CD4-positive, CD25-positive, alpha-beta regulatory T cell (primary cell): ENCODE measurements at regions not wholly inside any gene's neighbourhood (a gene's known extent, or its start where the extent isn't known, plus 50 kb on each side); places are given as distances from the start of the nearest gene placed in this dataset.
"Not testable (repeated sequence)": the region's sequence is repeated elsewhere in the genome, so short reads cannot be mapped to it uniquely, and the experiment has no call there.

Experiments
- ATAC-seq, 2 donors: fragments of 150-1000 bp; cut with Tn5 transposase; one replicate each; pipeline ENCODE4 v1.10.0; 2021; ENCODE audit warnings: low read depth in 2 of 2, moderate number of reproducible peaks in 2 of 2, moderate library complexity in 1 of 2
- DNase-seq, 3 donors: peaks; one replicate each; pipeline versions ENCODE4 v3.0.0 to v3.0.0-alpha.2; 2012 to 2022; ENCODE audit warnings: mixed read lengths in 1 of 3
- H3K27ac ChIP-seq: one replicate; pipeline ENCODE4 v1.7.0; 2013; ENCODE audit warnings: mild to moderate bottlenecking, low read length; ENCODE audit not compliant: insufficient read depth, poor library complexity, severe bottlenecking
- H3K27me3 ChIP-seq: one replicate; pipeline ENCODE4 v1.7.0; 2013; ENCODE audit warnings: low read length; ENCODE audit not compliant: control insufficient read depth, insufficient read depth
- H3K36me3 ChIP-seq: one replicate; pipeline ENCODE4 v1.7.0; 2013; ENCODE audit warnings: mild to moderate bottlenecking, low read length, moderate library complexity; ENCODE audit not compliant: control insufficient read depth, insufficient read depth
- H3K4me1 ChIP-seq: 2 replicates; pipeline ENCODE4 v1.7.0; 2013; ENCODE audit warnings: mild to moderate bottlenecking, low read length; ENCODE audit not compliant: insufficient read depth, control insufficient read depth, poor library complexity, severe bottlenecking
- H3K4me3 ChIP-seq: one replicate; pipeline ENCODE4 v1.7.0; 2013; ENCODE audit warnings: low read depth, mild to moderate bottlenecking, low read length, moderate library complexity
- H3K9me3 ChIP-seq, 2 experiments: 1 replicate in 1 of 2; 2 replicates in 1 of 2; pipeline ENCODE4 v1.7.0; 2013; ENCODE audit warnings: low read length in 2 of 2, mild to moderate bottlenecking in 1 of 2, moderate library complexity in 1 of 2; ENCODE audit not compliant: control insufficient read depth in 2 of 2
- H3K27ac Mint-ChIP-seq, 3 donors: one replicate each; pipeline ENCODE4 v1.8.0; 2020 to 2022; ENCODE audit warnings: mild to moderate bottlenecking in 3 of 3, mixed read lengths in 3 of 3, moderate library complexity in 2 of 3
- H3K27me3 Mint-ChIP-seq: one replicate; pipeline ENCODE4 v1.8.0; 2022; ENCODE audit warnings: mild to moderate bottlenecking, mixed read lengths
- H3K36me3 Mint-ChIP-seq: one replicate; pipeline ENCODE4 v1.8.0; 2020; ENCODE audit warnings: mixed read lengths
- H3K4me1 Mint-ChIP-seq, 4 donors: one replicate each; pipeline ENCODE4 v1.8.0; 2020 to 2022; ENCODE audit warnings: mixed read lengths in 4 of 4, mild to moderate bottlenecking in 1 of 4
- H3K4me3 Mint-ChIP-seq, 4 donors: one replicate each; pipeline ENCODE4 v1.8.0; 2020 to 2022; ENCODE audit warnings: mild to moderate bottlenecking in 4 of 4, mixed read lengths in 4 of 4, moderate library complexity in 3 of 4
- H3K9me3 Mint-ChIP-seq, 7 donors: one replicate each; pipeline ENCODE4 v1.8.0; 2020 to 2022; ENCODE audit warnings: mixed read lengths in 7 of 7, mild to moderate bottlenecking in 3 of 7, moderate library complexity in 2 of 7

GRCh38 chr20:26373066-26373465 lies 676.4 kb upstream of the ZNF337 start:
- not testable (repeated sequence) for H3K27ac Mint-ChIP-seq, H3K4me1 Mint-ChIP-seq, H3K27me3 ChIP-seq, DNase-seq, H3K36me3 ChIP-seq, ATAC-seq, H3K9me3 Mint-ChIP-seq, H3K9me3 ChIP-seq, H3K36me3 Mint-ChIP-seq, H3K4me3 Mint-ChIP-seq, H3K27me3 Mint-ChIP-seq, H3K4me3 ChIP-seq, H3K4me1 ChIP-seq, H3K27ac ChIP-seq

GRCh38 chr20:26354511-26354910 lies 657.9 kb upstream of the ZNF337 start:
- Histone ChIP-seq H3K9me3 (peaks cover 0 to 3% of the 10 kb centered on the region in 2 experiments), H3K4me3 (no peak overlapping the region), H3K27ac (no peak overlapping the region), H3K4me1 (no peaks in the 10 kb centered on the region), H3K27me3 (no peaks in the 10 kb centered on the region), H3K36me3 (no peaks in the 10 kb centered on the region)
- Mint-ChIP-seq H3K4me3 (no peak overlapping the region), H3K27ac (peak overlapping the region in 1 of 3 donors; percentile 73), H3K4me1 (peaks cover 0 to 59% (median 2%) of the 10 kb centered on the region in 4 donors), H3K36me3 (no peaks in the 10 kb centered on the region), H3K27me3 (no peaks in the 10 kb centered on the region), H3K9me3 (peaks cover 0 to 19% (median 2%) of the 10 kb centered on the region in 7 donors)
- DNase-seq (no peak), ATAC-seq (no peak)

- DNase-seq (no peak), ATAC-seq (no peak)
- Mint-ChIP-seq H3K4me3 (no peak overlapping the region), H3K36me3 (no peaks in the 10 kb centered on the region), H3K4me1 (peaks cover 0 to 74% (median 6%) of the 10 kb centered on the region in 4 donors), H3K27ac (no peak overlapping the region), H3K27me3 (no peaks in the 10 kb centered on the region), H3K9me3 (peaks cover 0 to 24% (median 6%) of the 10 kb centered on the region in 7 donors)
- no peaks in the 10 kb centered on the region for H3K27me3 ChIP-seq
- H3K27ac ChIP-seq, result no peak overlapping the region
- no peak overlapping the region for H3K4me3 ChIP-seq
- H3K4me1 ChIP-seq, result no peaks in the 10 kb centered on the region
- no peaks in the 10 kb centered on the region for H3K9me3 ChIP-seq
- H3K36me3 ChIP-seq, result no peaks in the 10 kb centered on the region
Measured at GRCh38 chr20:26347396-26347795, 650.7 kb upstream of the ZNF337 start.

- H3K36me3 ChIP-seq, H3K27ac ChIP-seq, H3K27me3 Mint-ChIP-seq, H3K9me3 ChIP-seq, H3K4me1 ChIP-seq, H3K4me3 ChIP-seq, H3K36me3 Mint-ChIP-seq, H3K27me3 ChIP-seq: not testable (repeated sequence)
- peaks cover 3 to 40% (median 7%) of the 10 kb centered on the region in 7 donors for H3K9me3 Mint-ChIP-seq
- ATAC-seq, result peak; percentile 52 to 71
- DNase-seq, result peak in 2 of 3 donors; percentile 25 to 48
- peak overlapping the region in 2 of 4 donors; percentile 42 to 43 for H3K4me3 Mint-ChIP-seq
- peak overlapping the region in 2 of 3 donors; percentile 21 to 49 for H3K27ac Mint-ChIP-seq
- peaks cover 0 to 75% (median 20%) of the 10 kb centered on the region in 4 donors for H3K4me1 Mint-ChIP-seq
Measured at GRCh38 chr20:26340460-26341065, 643.9 kb upstream of the ZNF337 start.

- H3K4me1 Mint-ChIP-seq, result peaks cover 0 to 47% (median 7%) of the 10 kb centered on the region in 4 donors
- H3K4me3 Mint-ChIP-seq, result peak overlapping the region in 1 of 4 donors; percentile 38
- H3K27ac ChIP-seq, result no peak overlapping the region
- no peaks in the 10 kb centered on the region for H3K4me1 ChIP-seq
- H3K27ac Mint-ChIP-seq, result peak overlapping the region in 2 of 3 donors; percentile 22 to 33
- no peaks in the 10 kb centered on the region for H3K9me3 ChIP-seq
- H3K27me3 ChIP-seq, result no peaks in the 10 kb centered on the region
- DNase-seq, result no peak
- no peak overlapping the region for H3K4me3 ChIP-seq
- peaks cover 13% of the 10 kb centered on the region for H3K36me3 Mint-ChIP-seq
- ATAC-seq, result no peak
- H3K9me3 Mint-ChIP-seq, result peaks cover 0 to 27% (median 4%) of the 10 kb centered on the region in 7 donors
- H3K36me3 ChIP-seq, result no peaks in the 10 kb centered on the region
- H3K27me3 Mint-ChIP-seq, result no peaks in the 10 kb centered on the region
Measured at GRCh38 chr20:26324177-26324576, 627.5 kb upstream of the ZNF337 start.

GRCh38 chr20:26315054-26315453 lies 618.4 kb upstream of the ZNF337 start:
- no peak for ATAC-seq
- no peaks in the 10 kb centered on the region for H3K36me3 Mint-ChIP-seq

GRCh38 chr20:26309720-26310119 lies 613.1 kb upstream of the ZNF337 start:
- H3K27ac Mint-ChIP-seq, result peak overlapping the region; percentile 36 to 91 (median 84)
- H3K27me3 ChIP-seq, H3K36me3 ChIP-seq, H3K9me3 ChIP-seq, H3K4me1 ChIP-seq, H3K36me3 Mint-ChIP-seq, H3K27me3 Mint-ChIP-seq, H3K27ac ChIP-seq, H3K4me3 ChIP-seq: not testable (repeated sequence)
- ATAC-seq, result peak in 1 of 2 donors; percentile 39
- peak in 1 of 3 donors; percentile 47 for DNase-seq
- peaks cover 0 to 24% (median 3%) of the 10 kb centered on the region in 7 donors for H3K9me3 Mint-ChIP-seq
- peak overlapping the region in 3 of 4 donors; percentile 52 to 64 (median 61) for H3K4me3 Mint-ChIP-seq
- peaks cover 0 to 79% (median 12%) of the 10 kb centered on the region in 4 donors for H3K4me1 Mint-ChIP-seq

More at GRCh38 chr20:26315054-26315453, 618.4 kb upstream of the ZNF337 start:
- Histone ChIP-seq H3K4me1 (no peaks in the 10 kb centered on the region), H3K4me3 (no peak overlapping the region), H3K27ac (no peak overlapping the region), H3K27me3 (no peaks in the 10 kb centered on the region), H3K9me3 (no peaks in the 10 kb centered on the region), H3K36me3 (no peaks in the 10 kb centered on the region)
- H3K27me3 Mint-ChIP-seq, result no peaks in the 10 kb centered on the region
- H3K9me3 Mint-ChIP-seq, result peaks cover 0 to 31% (median 2%) of the 10 kb centered on the region in 7 donors
- H3K4me3 Mint-ChIP-seq, result peak overlapping the region in 1 of 4 donors; percentile 14
- no peak overlapping the region for H3K27ac Mint-ChIP-seq
- DNase-seq, result no peak
- H3K4me1 Mint-ChIP-seq, result peaks cover 0 to 44% (median 10%) of the 10 kb centered on the region in 4 donors

- DNase-seq, result peak in 1 of 3 donors; percentile 56
- Mint-ChIP-seq H3K4me3 (peak overlapping the region in 2 of 4 donors; percentile 61 to 64), H3K4me1 (peaks cover 0 to 76% (median 12%) of the 10 kb centered on the region in 4 donors), H3K27me3 (no peaks in the 10 kb centered on the region), H3K27ac (peak overlapping the region; percentile 77 to 91 (median 84)), H3K9me3 (peaks cover 0 to 25% (median 3%) of the 10 kb centered on the region in 7 donors), H3K36me3 (no peaks in the 10 kb centered on the region)
- Histone ChIP-seq H3K36me3 (no peaks in the 10 kb centered on the region), H3K4me1 (no peaks in the 10 kb centered on the region), H3K4me3 (peak overlapping the region; percentile 33), H3K27ac (no peak overlapping the region), H3K27me3 (no peaks in the 10 kb centered on the region), H3K9me3 (peaks cover 0 to 7% of the 10 kb centered on the region in 2 experiments)
- ATAC-seq, result peak; percentile 37 to 62
Measured at GRCh38 chr20:26308961-26309360, 612.3 kb upstream of the ZNF337 start.
